Tongue (tissue), 1 donor: ENCODE measurements at regions not wholly inside any gene's neighbourhood (a gene's known extent, or its start where the extent isn't known, plus 50 kb on each side); places are given as distances from the start of the nearest gene placed in this dataset.

Experiments used
- DNase-seq: peaks from one replicate; pipeline ENCODE4 v3.0.0-alpha.2; 2015

GRCh38 chr20:58162986-58163385 lies 65.5 kb downstream of the ANKRD60 start:
- no peak for DNase-seq

- no peak for DNase-seq
Observed at GRCh38 chr20:58161192-58161591, 67.3 kb downstream of the ANKRD60 start.

DNA sequence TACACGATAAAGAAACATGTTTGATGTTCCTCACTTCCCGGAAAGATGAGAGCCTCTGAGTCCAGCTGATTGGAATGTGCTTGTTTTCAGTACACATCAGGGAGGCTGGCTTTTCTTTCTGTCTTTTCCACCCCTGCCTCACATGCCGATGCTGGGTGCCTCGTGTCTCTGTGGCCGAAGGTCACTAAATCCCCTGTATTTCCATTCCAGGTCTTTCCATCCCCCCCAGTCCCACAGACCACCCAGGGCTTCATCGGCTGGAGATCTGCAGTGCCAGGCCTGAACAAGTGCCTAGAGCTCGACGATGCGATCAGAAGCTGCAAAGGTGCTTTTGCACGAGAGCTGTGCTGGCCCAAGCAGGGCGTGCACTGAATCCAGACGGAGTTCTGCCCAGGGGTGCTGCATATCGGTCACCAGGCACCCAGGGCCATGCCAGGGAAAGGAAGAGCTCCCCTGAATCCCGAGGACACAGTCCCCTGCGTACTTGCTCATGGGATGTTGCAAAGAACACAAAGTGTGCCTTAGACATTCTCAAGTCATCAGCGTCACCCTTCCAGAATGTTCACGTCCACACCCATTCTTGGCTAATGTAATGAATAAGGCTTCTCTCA lies 67.9 kb downstream of the ANKRD60 start:
- DNase-seq = no peak

GRCh38 chr20:58155148-58155925 lies 73.1 kb downstream of the ANKRD60 start:
- DNase-seq = no peak

- peak; percentile 27 for DNase-seq
Observed at GRCh38 chr20:58154113-58154512, 74.3 kb downstream of the ANKRD60 start.

GRCh38 chr20:58153121-58153520 lies 75.3 kb downstream of the ANKRD60 start:
- no peak for DNase-seq

- DNase-seq = peak; percentile 57
Observed at GRCh38 chr20:58150772-58151171, 77.7 kb downstream of the ANKRD60 start.

GRCh38 chr20:58149437-58150091 lies 78.9 kb downstream of the ANKRD60 start:
- DNase-seq = no peak

DNA sequence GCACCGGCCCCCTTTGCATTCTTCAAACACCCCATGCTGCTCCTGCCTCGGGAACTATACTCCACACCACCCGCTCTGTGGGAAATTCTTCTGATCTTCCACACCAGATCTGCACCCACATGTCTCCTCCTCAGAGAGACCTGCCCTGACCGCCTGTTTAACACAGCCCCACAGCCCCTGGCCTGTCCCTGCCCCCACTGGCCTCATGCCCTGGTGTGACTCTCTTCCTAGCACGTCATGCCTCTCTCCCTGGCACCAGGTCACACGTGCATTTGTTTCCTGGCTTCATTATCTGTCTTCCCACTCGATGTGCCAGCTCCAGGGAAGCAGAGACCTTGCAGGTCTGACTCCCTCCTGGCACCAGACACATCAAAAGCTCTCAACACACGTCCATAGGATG lies 79.6 kb downstream of the ANKRD60 start:
- no peak for DNase-seq

GRCh38 chr20:58147628-58148370 lies 80.7 kb downstream of the ANKRD60 start:
- no peak for DNase-seq

DNA sequence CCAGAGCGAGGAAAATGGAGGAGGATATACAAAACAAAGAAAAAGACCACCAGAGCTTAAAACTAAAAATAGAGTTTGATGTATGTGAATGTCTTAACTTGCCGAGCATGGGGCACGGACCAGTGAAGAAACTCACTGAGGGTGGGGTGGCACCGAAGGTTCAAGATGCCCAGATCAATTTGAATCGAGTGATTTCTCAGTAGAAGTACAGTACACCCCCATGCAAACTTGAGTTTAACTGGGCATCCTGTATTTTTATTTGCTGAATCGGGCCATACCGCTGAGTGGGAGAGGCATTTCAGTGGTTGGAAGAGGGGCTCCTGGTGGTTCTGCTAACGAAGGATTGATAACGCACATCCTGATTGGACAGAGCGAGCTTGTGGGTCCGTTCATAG lies 81.7 kb downstream of the ANKRD60 start:
- DNase-seq = no peak

GRCh38 chr20:58146081-58146745 lies 82.2 kb downstream of the ANKRD60 start:
- DNase-seq = peak; percentile 72

DNA sequence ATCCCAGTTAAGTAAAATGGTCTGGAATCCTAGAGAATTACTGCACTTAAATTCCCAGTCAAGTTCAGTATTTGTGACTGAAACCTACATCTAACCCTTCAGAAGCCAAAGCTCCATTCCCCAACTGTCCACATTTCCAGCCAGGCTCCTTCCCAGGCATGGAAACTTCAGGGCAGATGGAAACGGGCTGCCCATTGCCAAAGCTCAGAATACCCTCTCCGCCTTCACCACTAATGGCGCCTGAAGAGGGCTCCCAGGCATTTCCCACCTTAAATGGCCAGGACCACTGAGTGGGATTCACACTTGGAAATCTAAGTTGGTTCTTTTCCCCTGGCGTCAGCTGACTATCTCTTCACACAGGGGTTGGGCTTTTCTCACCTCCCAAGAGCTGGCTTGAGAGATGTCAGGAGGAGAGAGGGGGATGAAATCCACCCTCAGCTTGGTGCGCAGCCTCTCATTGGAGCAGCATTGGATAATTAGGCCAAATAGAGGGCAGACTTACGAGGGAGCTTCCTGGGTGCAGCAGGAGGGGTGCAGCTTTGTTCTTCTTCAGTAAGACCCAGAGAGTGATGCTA lies 82.9 kb downstream of the ANKRD60 start:
- no peak for DNase-seq

- DNase-seq = no peak
Observed at GRCh38 chr20:58144096-58144495, 84.4 kb downstream of the ANKRD60 start.

- no peak for DNase-seq
Observed at GRCh38 chr20:58143531-58143930, 84.9 kb downstream of the ANKRD60 start.

DNA sequence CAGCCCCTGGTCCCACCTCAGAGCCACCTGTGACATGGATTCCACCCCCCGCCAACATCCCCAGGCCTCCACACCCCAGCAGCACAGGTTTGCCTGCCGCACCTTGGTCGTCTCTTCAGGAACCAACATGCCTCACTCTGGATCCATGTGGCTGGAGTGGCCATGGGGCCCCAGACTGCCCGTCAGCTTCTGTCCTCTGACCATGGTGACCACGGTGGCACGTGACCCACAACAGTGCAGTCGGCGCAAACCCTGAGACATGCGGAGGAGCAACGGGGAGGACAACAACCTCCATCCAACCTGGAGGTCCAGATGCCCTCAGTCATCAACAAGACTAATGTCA lies 85.6 kb downstream of the ANKRD60 start:
- DNase-seq = no peak

- no peak for DNase-seq
Observed at GRCh38 chr20:58141971-58142842, 86.2 kb downstream of the ANKRD60 start.

GRCh38 chr20:58141496-58141895 lies 87.0 kb downstream of the ANKRD60 start:
- no peak for DNase-seq

DNA sequence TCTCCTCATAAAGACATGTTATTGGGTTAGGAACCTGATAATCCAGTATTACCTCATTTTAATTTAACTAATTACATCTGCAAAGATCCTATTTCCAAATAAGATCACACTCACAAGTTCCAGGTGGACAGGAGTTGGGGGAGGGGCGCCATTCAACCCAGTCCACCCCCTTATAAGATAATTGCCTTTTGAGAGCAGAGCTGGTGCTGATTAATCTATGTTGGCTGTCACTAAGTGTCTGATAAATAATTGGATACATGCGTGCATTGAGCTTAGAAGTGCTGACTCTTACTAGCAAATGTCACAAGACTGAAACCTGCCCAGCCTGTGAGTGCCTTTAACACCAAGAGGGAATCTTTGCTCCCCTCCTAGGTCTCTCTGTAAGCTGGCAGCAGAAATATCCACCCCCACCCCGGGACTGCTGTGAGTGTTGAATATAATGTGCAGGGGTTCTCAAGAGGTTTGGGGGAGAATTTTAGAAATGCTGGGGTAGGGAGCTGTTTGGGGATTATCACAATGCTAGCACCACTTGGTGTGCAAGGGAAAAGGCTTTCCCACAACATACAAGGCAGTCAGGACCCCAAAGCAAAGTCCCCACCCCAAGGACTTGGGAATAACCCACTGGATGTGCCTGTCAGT lies 87.5 kb downstream of the ANKRD60 start:
- no peak for DNase-seq
